ENCODE measurements at regions not wholly inside any gene's neighbourhood (a gene's known extent, or its start where the extent isn't known, plus 50 kb on each side); places are given as distances from the start of the nearest gene placed in this dataset.

DNA sequence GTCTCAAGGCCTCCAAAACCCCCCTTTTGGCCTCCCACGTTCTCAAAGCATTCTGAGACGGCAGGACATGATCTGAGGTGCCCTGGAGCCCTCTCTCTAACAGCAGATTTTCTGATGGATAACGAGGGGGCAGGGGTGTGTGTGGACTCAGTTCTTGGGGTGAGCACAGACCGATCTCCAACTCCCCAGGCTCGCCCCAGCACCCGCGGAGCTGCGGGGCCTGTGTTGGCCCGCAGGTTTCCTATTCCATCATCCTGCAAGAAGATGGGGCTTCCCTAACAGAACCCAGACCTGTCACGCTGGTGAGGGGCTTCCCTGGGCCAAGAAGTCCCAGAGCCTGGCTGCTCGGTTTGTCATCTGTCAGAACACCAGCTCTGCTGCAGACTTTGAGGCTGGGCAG is 196.1 kb downstream of the ANAPC1 start:
- no peak for DNase-seq (ENCODE audit: low read depth in 2 of 2)

- DNase-seq (ENCODE audit: low read depth in 2 of 2), result no peak
These were observed 195.5 kb downstream of the ANAPC1 start for GRCh38 chr2:111688482-111688881.

- DNase-seq (ENCODE audit: low read depth in 2 of 2), result no peak
These were observed 194.8 kb downstream of the ANAPC1 start for GRCh38 chr2:111689174-111689573.

- no peak for DNase-seq (ENCODE audit: low read depth in 2 of 2)
These were observed 194.1 kb downstream of the ANAPC1 start for GRCh38 chr2:111689941-111690340.

DNA sequence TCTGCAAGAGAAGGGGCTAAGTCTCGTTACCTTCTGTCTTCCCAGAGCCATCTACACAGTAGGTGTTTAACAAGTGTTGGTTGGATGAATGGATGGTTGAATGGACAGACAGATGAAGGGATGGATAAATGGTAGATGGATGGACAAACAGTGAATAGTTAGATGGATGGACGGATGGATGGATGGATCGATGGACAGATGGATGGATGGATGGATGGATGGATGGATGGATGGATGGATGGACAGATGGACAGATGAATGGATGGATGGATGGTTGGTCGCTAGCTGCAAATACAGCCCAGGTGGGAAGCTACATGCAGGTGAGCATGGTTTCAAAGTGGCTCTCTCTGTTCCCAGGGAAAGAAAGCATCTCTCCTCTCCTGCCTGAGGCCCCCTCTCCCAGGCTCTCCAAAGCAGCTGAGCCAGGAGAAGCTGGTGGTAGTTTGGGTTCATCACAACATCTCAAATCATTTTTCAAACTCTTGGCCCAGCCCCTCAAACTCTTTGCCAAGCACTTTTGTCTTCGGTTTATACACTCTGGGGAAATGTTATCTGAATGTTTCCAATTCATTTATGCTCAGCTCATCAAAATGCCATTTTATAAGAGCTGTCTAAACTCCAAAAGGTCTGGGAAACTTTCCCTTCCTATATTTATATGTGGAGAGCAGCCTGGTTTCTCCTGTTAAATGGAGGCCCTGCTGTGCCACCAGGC is 192.7 kb downstream of the ANAPC1 start:
- no peak for DNase-seq (ENCODE audit: low read depth in 2 of 2)

GRCh38 chr2:111692311-111692710 is 191.7 kb downstream of the ANAPC1 start:
- no peak for DNase-seq (ENCODE audit: low read depth in 2 of 2)

GRCh38 chr2:111694700-111695101 is 189.3 kb downstream of the ANAPC1 start:
- no peak for DNase-seq (ENCODE audit: low read depth in 2 of 2)

DNA sequence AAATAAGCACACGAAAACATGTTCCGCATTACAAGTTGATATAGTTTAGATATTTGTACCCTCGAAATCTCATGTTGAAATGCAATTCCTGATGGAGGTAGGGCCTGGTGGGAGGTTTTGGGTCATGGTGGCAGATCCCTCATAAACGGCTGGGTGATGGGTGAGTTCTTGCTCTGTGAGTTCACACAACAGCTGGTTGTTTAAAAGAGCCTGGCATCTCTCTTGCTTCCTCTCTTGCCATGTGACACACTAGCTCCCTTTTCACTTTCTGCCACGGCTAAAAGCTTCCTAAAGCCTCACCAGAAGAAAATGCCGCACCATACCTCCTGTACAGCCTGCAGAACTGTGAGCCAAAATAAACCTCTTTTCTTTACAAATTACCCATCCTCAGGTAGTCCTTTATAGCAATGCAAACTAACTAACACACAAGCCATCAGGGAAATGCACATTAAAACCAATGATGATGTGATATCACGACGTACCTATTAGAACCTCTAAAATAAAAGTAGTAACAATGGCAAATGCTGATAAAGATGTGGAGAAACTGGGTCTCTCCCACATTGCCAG is 188.5 kb downstream of the ANAPC1 start:
- DNase-seq (ENCODE audit: low read depth in 2 of 2), result no peak

DNA sequence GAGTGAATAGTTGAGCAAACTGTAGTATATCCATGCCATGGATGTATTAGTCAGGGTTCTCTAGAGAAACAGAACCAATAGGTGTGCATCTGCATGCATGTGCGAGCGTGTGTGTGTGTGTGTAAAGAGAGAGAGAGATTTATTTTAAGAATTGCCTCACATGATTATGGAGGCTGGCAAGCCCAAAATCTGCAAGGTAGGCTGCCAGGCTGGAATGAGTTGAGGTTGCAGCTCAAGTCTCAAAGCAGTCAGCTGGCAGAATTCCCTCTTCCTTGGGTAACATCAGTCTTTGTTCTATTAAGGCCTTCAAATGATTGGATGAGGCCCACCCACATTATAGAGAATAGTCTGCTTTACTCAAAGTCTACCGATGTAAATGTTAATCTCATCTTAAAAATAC is 187.8 kb downstream of the ANAPC1 start:
- no peak for DNase-seq (ENCODE audit: low read depth in 2 of 2)

GRCh38 chr2:111697560-111697959 is 186.4 kb downstream of the ANAPC1 start:
- DNase-seq (ENCODE audit: low read depth in 2 of 2), result no peak

DNA sequence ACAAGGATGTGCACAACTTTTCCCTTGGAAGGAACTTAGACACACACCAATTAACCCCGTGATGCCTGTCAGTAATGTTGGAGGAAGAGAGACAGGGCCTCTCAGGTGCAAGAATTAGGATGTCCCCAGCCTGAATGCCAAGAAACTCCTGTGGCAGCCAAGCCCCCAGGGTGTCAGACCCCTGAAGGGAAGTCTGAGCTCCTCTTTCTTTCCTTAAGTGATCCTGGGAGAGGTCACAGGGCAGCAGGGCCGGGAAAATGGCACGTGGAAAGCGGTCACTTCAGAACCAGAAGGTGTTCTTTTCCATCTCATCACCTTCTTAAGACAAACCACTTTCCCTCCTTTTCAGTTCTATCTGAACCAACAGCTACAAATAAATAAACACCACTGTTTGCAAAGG is 185.9 kb downstream of the ANAPC1 start:
- no peak for DNase-seq (ENCODE audit: low read depth in 2 of 2)

DNA sequence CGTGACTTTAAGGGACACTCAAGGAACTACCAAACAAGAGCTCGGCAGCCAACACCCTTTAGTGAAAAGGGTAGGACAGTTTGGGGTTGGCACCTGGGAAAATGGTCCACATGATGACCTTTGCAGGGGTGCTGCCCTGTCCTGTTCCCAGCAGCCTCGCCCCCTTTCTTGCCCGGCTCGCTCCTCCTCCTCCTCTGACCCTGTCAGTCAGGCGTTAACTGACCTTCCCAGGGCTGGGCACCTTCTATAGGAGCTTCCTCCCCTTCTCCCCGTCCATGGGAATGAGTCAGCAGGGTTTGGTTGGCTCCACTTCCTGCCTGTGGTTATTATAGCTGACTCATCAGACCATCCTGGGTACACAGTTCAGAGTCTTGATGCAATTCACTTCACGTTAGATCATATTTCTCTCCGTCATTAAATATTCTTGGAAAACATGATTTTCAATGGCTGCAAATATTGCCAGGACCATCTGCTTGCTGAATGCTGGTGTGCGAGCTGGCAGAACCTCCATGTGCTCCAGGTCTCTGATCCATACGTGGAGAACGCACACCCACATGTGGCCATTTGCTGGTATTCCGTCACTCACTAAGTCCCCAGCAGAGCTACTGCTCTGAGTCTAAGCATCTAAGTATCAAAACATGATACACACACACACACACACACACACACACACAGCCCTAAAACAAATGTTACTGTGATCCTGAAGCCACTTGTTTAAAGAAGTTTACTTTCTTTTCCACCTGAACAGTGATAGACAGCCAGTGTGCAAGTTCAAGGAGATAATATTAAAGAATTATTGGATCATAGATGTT is 185.0 kb downstream of the ANAPC1 start:
- DNase-seq (ENCODE audit: low read depth in 2 of 2), result peak; percentile 28 to 39

DNA sequence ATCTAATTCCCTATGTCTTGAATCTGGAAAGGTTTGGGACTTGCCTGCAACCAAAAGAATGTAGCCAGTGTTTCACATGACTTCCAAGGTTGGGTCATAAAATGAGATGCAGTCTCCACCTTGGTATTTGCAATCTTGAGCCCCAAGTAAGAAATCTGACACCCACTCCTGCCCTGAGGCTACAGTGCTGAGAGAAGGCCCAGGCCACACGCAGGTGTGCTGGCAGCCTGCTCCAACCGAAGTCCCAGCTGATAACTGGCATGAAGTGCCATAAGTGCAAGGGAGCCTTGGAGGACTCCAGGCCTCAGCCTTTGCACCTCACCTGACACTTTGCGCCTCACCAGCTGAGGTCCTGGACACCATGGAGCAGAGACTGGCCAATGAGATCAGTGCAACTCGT is 182.7 kb downstream of the ANAPC1 start:
- DNase-seq (ENCODE audit: low read depth in 2 of 2), result no peak

- DNase-seq (ENCODE audit: low read depth in 2 of 2), result no peak
These were observed 182.2 kb downstream of the ANAPC1 start for GRCh38 chr2:111701798-111702118.

GRCh38 chr2:111702119-111702803 is 181.7 kb downstream of the ANAPC1 start:
- DNase-seq (ENCODE audit: low read depth in 2 of 2), result peak; percentile 46 to 53

DNA sequence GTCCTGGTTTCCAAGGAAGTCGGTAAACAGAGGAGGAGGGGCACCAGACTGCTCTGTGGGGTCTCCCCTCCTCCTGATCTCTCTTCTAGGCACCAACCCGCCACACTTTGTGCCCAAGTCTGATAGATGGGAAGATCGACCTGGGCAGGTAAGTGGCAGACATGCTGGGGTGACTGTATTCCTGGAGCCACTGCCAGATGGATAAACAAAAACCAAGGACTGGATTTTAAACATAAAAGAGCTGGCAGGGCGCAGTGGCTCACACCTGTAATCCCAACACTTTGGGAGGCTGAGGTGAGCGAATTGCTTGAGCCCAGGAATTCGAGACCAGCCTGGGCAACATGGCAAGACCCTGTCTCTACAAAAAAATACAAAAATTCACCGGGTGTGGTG is 181.2 kb downstream of the ANAPC1 start:
- DNase-seq (ENCODE audit: low read depth in 2 of 2), result no peak

GRCh38 chr2:111703759-111704158 is 180.2 kb downstream of the ANAPC1 start:
- DNase-seq (ENCODE audit: low read depth in 2 of 2), result no peak

GRCh38 chr2:111704246-111704645 is 179.7 kb downstream of the ANAPC1 start:
- no peak for DNase-seq (ENCODE audit: low read depth in 2 of 2)

GRCh38 chr2:111705239-111705638 is 178.8 kb downstream of the ANAPC1 start:
- DNase-seq (ENCODE audit: low read depth in 2 of 2), result no peak

DNA sequence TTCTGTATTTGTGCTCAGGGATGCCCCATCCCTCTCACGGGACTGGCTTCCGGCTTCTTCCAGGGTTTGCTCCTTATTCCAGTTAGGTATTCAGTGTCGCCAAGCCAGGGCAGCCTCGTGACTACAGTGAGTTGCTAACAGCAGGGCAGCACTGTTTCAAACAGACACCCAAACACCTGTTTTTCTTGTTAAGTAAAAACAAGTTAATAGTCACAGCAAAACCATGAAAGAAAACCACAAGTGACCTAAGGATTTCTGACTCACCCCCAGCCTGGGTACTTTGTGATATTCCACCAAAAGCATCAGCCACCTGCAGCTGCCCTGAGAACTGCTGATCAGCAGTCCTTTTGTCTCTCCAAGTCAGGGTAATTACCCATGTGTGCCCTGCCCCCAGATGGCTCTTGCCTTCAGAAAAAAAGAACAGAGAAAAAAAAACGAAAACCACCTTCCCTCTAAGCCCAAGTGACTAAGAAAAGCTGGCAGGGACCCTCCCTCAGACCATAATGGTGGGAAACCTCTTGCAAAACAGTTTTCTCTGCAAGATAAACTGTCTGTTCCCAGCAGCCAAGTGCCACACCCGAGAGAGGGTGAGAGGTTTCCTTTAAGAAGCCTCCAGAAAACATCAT is 178.2 kb downstream of the ANAPC1 start:
- DNase-seq (ENCODE audit: low read depth in 2 of 2), result peak; percentile 39 to 49

DNA sequence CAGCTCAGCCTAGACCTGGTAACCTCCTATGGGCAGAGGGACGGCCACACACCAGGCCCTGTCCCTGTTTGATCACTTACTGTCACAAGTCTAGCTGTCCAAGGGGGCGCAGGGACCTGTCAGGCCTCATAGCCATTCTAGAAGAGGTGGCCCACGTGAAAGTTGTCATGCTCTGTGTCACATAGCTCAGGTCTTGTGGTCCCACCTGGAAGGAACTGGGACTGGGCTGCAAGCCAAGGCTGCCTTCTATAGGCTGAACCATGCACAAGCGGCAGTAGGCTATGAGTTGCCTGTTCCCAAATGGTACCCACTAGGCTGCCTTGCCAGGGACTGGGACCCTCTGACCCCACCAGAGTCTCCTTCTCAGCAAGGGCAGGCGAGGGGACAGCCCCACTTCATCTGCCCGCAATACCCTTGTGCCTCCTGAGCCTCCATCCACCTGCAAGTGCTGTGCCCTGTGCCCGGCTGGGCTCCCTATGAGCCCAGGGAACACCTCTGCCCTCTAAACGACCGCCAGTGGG is 177.5 kb downstream of the ANAPC1 start:
- DNase-seq (ENCODE audit: low read depth in 2 of 2), result no peak

- DNase-seq (ENCODE audit: low read depth in 2 of 2), result no peak
These were observed 176.3 kb downstream of the ANAPC1 start for GRCh38 chr2:111707700-111708099.
